ENCODE measurements at regions not wholly inside any gene's neighbourhood (a gene's known extent, or its start where the extent isn't known, plus 50 kb on each side); places are given as distances from the start of the nearest gene placed in this dataset.

GRCh38 chr1:105101261-105101660 is 1351.6 kb downstream of the AMY1C start:
- Histone ChIP-seq H3K4me1 (ENCODE audit: control insufficient read depth, insufficient read depth, low read length) (no peaks in the 10 kb centered on the region), H3K4me3 (ENCODE audit: low read depth, low read length) (no peak overlapping the region), H3K9ac (ENCODE audit: low read depth, low read length) (no peak overlapping the region), H3K27me3 (ENCODE audit: control insufficient read depth, insufficient read depth, low read length) (no peaks in the 10 kb centered on the region), H3K9me3 (ENCODE audit: control insufficient read depth, insufficient read depth, low read length) (no peaks in the 10 kb centered on the region), H3K36me3 (ENCODE audit: control insufficient read depth, insufficient read depth, low read length) (no peaks in the 10 kb centered on the region)

- Histone ChIP-seq H3K4me1 (ENCODE audit: control insufficient read depth, insufficient read depth, low read length) (no peaks in the 10 kb centered on the region), H3K27me3 (ENCODE audit: control insufficient read depth, insufficient read depth, low read length) (no peaks in the 10 kb centered on the region), H3K9ac (ENCODE audit: low read depth, low read length) (no peak overlapping the region), H3K4me3 (ENCODE audit: low read depth, low read length) (no peak overlapping the region), H3K9me3 (ENCODE audit: control insufficient read depth, insufficient read depth, low read length) (no peaks in the 10 kb centered on the region), H3K36me3 (ENCODE audit: control insufficient read depth, insufficient read depth, low read length) (no peaks in the 10 kb centered on the region)
Measured at GRCh38 chr1:105102371-105102770, 1352.7 kb downstream of the AMY1C start.

- H3K4me1 ChIP-seq (ENCODE audit: control insufficient read depth, insufficient read depth, low read length), result no peaks in the 10 kb centered on the region
- no peak overlapping the region for H3K9ac ChIP-seq (ENCODE audit: low read depth, low read length)
- no peaks in the 10 kb centered on the region for H3K27me3 ChIP-seq (ENCODE audit: control insufficient read depth, insufficient read depth, low read length)
- H3K4me3 ChIP-seq (ENCODE audit: low read depth, low read length), result no peak overlapping the region
- no peaks in the 10 kb centered on the region for H3K36me3 ChIP-seq (ENCODE audit: control insufficient read depth, insufficient read depth, low read length)
- H3K9me3 ChIP-seq (ENCODE audit: control insufficient read depth, insufficient read depth, low read length), result no peaks in the 10 kb centered on the region
Measured at GRCh38 chr1:105122041-105122440, 1372.3 kb downstream of the AMY1C start.

GRCh38 chr1:105137543-105138457 is 1388.1 kb downstream of the AMY1C start:
- H3K27me3 ChIP-seq (ENCODE audit: control insufficient read depth, insufficient read depth, low read length), result no peaks in the 10 kb centered on the region
- H3K36me3 ChIP-seq (ENCODE audit: control insufficient read depth, insufficient read depth, low read length), result no peaks in the 10 kb centered on the region
- no peaks in the 10 kb centered on the region for H3K4me1 ChIP-seq (ENCODE audit: control insufficient read depth, insufficient read depth, low read length)
- H3K4me3 ChIP-seq (ENCODE audit: low read depth, low read length), result no peak overlapping the region
- no peak overlapping the region for H3K9ac ChIP-seq (ENCODE audit: low read depth, low read length)
- no peaks in the 10 kb centered on the region for H3K9me3 ChIP-seq (ENCODE audit: control insufficient read depth, insufficient read depth, low read length)

GRCh38 chr1:105138458-105138893 is 1388.8 kb downstream of the AMY1C start:
- H3K9ac ChIP-seq (ENCODE audit: low read depth, low read length), result no peak overlapping the region
- no peaks in the 10 kb centered on the region for H3K4me1 ChIP-seq (ENCODE audit: control insufficient read depth, insufficient read depth, low read length)
- no peaks in the 10 kb centered on the region for H3K36me3 ChIP-seq (ENCODE audit: control insufficient read depth, insufficient read depth, low read length)
- H3K27me3 ChIP-seq (ENCODE audit: control insufficient read depth, insufficient read depth, low read length), result no peaks in the 10 kb centered on the region
- H3K9me3 ChIP-seq (ENCODE audit: control insufficient read depth, insufficient read depth, low read length), result no peaks in the 10 kb centered on the region
- no peak overlapping the region for H3K4me3 ChIP-seq (ENCODE audit: low read depth, low read length)

GRCh38 chr1:105172788-105173187 is 1423.1 kb downstream of the AMY1C start:
- Histone ChIP-seq H3K36me3 (ENCODE audit: control insufficient read depth, insufficient read depth, low read length) (no peaks in the 10 kb centered on the region), H3K27me3 (ENCODE audit: control insufficient read depth, insufficient read depth, low read length) (no peaks in the 10 kb centered on the region), H3K9ac (ENCODE audit: low read depth, low read length) (no peak overlapping the region), H3K9me3 (ENCODE audit: control insufficient read depth, insufficient read depth, low read length) (no peaks in the 10 kb centered on the region), H3K4me1 (ENCODE audit: control insufficient read depth, insufficient read depth, low read length) (no peaks in the 10 kb centered on the region), H3K4me3 (ENCODE audit: low read depth, low read length) (no peak overlapping the region)

- no peaks in the 10 kb centered on the region for H3K27me3 ChIP-seq (ENCODE audit: control insufficient read depth, insufficient read depth, low read length)
- H3K4me1 ChIP-seq (ENCODE audit: control insufficient read depth, insufficient read depth, low read length), result no peaks in the 10 kb centered on the region
- no peak overlapping the region for H3K9ac ChIP-seq (ENCODE audit: low read depth, low read length)
- no peak overlapping the region for H3K4me3 ChIP-seq (ENCODE audit: low read depth, low read length)
- no peaks in the 10 kb centered on the region for H3K9me3 ChIP-seq (ENCODE audit: control insufficient read depth, insufficient read depth, low read length)
- H3K36me3 ChIP-seq (ENCODE audit: control insufficient read depth, insufficient read depth, low read length), result no peaks in the 10 kb centered on the region
Measured at GRCh38 chr1:105180789-105181188, 1431.1 kb downstream of the AMY1C start.

GRCh38 chr1:105204836-105205371 is 1455.2 kb downstream of the AMY1C start:
- no peaks in the 10 kb centered on the region for H3K27me3 ChIP-seq (ENCODE audit: control insufficient read depth, insufficient read depth, low read length)
- H3K9ac ChIP-seq (ENCODE audit: low read depth, low read length), result no peak overlapping the region
- H3K4me3 ChIP-seq (ENCODE audit: low read depth, low read length), result no peak overlapping the region

GRCh38 chr1:105208581-105208980 is 1458.9 kb downstream of the AMY1C start:
- H3K36me3 ChIP-seq (ENCODE audit: control insufficient read depth, insufficient read depth, low read length), result no peaks in the 10 kb centered on the region
- no peak overlapping the region for H3K4me3 ChIP-seq (ENCODE audit: low read depth, low read length)
- H3K4me1 ChIP-seq (ENCODE audit: control insufficient read depth, insufficient read depth, low read length), result no peaks in the 10 kb centered on the region
- H3K9ac ChIP-seq (ENCODE audit: low read depth, low read length), result no peak overlapping the region
- no peaks in the 10 kb centered on the region for H3K9me3 ChIP-seq (ENCODE audit: control insufficient read depth, insufficient read depth, low read length)
- no peaks in the 10 kb centered on the region for H3K27me3 ChIP-seq (ENCODE audit: control insufficient read depth, insufficient read depth, low read length)

More at GRCh38 chr1:105204836-105205371, 1455.2 kb downstream of the AMY1C start:
- Histone ChIP-seq H3K9me3 (ENCODE audit: control insufficient read depth, insufficient read depth, low read length) (no peaks in the 10 kb centered on the region), H3K4me1 (ENCODE audit: control insufficient read depth, insufficient read depth, low read length) (no peaks in the 10 kb centered on the region), H3K36me3 (ENCODE audit: control insufficient read depth, insufficient read depth, low read length) (no peaks in the 10 kb centered on the region)

- Histone ChIP-seq H3K9me3 (ENCODE audit: control insufficient read depth, insufficient read depth, low read length) (no peaks in the 10 kb centered on the region), H3K4me3 (ENCODE audit: low read depth, low read length) (no peak overlapping the region), H3K27me3 (ENCODE audit: control insufficient read depth, insufficient read depth, low read length) (no peaks in the 10 kb centered on the region), H3K4me1 (ENCODE audit: control insufficient read depth, insufficient read depth, low read length) (no peaks in the 10 kb centered on the region), H3K9ac (ENCODE audit: low read depth, low read length) (no peak overlapping the region), H3K36me3 (ENCODE audit: control insufficient read depth, insufficient read depth, low read length) (no peaks in the 10 kb centered on the region)
Measured at GRCh38 chr1:105210747-105211146, 1461.0 kb downstream of the AMY1C start.

GRCh38 chr1:105231378-105231777 is 1481.7 kb downstream of the AMY1C start:
- Histone ChIP-seq H3K36me3 (ENCODE audit: control insufficient read depth, insufficient read depth, low read length) (no peaks in the 10 kb centered on the region), H3K4me3 (ENCODE audit: low read depth, low read length) (no peak overlapping the region), H3K9ac (ENCODE audit: low read depth, low read length) (no peak overlapping the region), H3K27me3 (ENCODE audit: control insufficient read depth, insufficient read depth, low read length) (no peaks in the 10 kb centered on the region), H3K9me3 (ENCODE audit: control insufficient read depth, insufficient read depth, low read length) (no peaks in the 10 kb centered on the region), H3K4me1 (ENCODE audit: control insufficient read depth, insufficient read depth, low read length) (no peaks in the 10 kb centered on the region)

- Histone ChIP-seq H3K4me3 (ENCODE audit: low read depth, low read length) (no peak overlapping the region), H3K9me3 (ENCODE audit: control insufficient read depth, insufficient read depth, low read length) (no peaks in the 10 kb centered on the region), H3K4me1 (ENCODE audit: control insufficient read depth, insufficient read depth, low read length) (no peaks in the 10 kb centered on the region), H3K27me3 (ENCODE audit: control insufficient read depth, insufficient read depth, low read length) (no peaks in the 10 kb centered on the region), H3K9ac (ENCODE audit: low read depth, low read length) (no peak overlapping the region), H3K36me3 (ENCODE audit: control insufficient read depth, insufficient read depth, low read length) (no peaks in the 10 kb centered on the region)
Measured at GRCh38 chr1:105243411-105243810, 1493.7 kb downstream of the AMY1C start.

All from iPS-15b (cell line).